H1 (cell line): ENCODE measurements at regions not wholly inside any gene's neighbourhood (a gene's known extent, or its start where the extent isn't known, plus 50 kb on each side); places are given as distances from the start of the nearest gene placed in this dataset.

Experiments used
- ASH2L ChIP-seq: fragments of 200-600, 300-600 bp; sonication (generic); IDR thresholded peaks from one replicate; pipeline ENCODE4 v1.7.1; 2017; ENCODE audit warnings: low read length
- MAFK ChIP-seq: IDR thresholded peaks from 2 replicates; pipeline ENCODE4 v1.6.1; 2012; ENCODE audit warnings: low read depth, mild to moderate bottlenecking, improper control_type of control experiment, low read length

GRCh38 chr10:120105492-120105891, 213.0 kb downstream of the SEC23IP start (continued):
- no peak for TF ChIP-seq ASH2L
- TF ChIP-seq MAFK, result no peak
- TF ChIP-seq, all 59 proteins: peak for 0
